Naive thymus-derived CD4-positive, alpha-beta T cell (primary cell): ENCODE measurements at regions not wholly inside any gene's neighbourhood (a gene's known extent, or its start where the extent isn't known, plus 50 kb on each side); places are given as distances from the start of the nearest gene placed in this dataset.
"Not testable (repeated sequence)": the region's sequence is repeated elsewhere in the genome, so short reads cannot be mapped to it uniquely, and the experiment has no call there.

Experiments used
- ATAC-seq: fragments of 150-1000 bp; cut with Tn5 transposase; 2 replicates; pipeline ENCODE4 v1.10.0; 2021; ENCODE audit warnings: mild to moderate bottlenecking, moderate library complexity
- CTCF ChIA-PET: fragments of 350-600 bp; sonication (Branson Sonifier 250); formaldehyde crosslinking; loops from one replicate; lab custom pipeline; 2021; ENCODE audit warnings: antibody characterized with exemption; lab: Charles Lee
- POLR2A ChIA-PET: fragments of 350-600 bp; sonication (Branson Sonifier 250); formaldehyde crosslinking; loops from one replicate; lab custom pipeline; 2021; ENCODE audit warnings: antibody characterized with exemption, inconsistent platforms; lab: Charles Lee
- DNase-seq, 9 donors: peaks; one replicate each; pipeline versions ENCODE4 v3.0.0 to v3.0.0-alpha.2; 2020 to 2022; ENCODE audit warnings: mixed read lengths in 1 of 9
- H3K27ac ChIP-seq: one replicate; pipeline ENCODE4 v1.7.0; 2013; ENCODE audit warnings: mild to moderate bottlenecking, low read depth, low read length, moderate library complexity
- H3K27me3 ChIP-seq, 2 donors: one replicate each; pipeline ENCODE4 v1.7.0; 2013; ENCODE audit warnings: low read length in 2 of 2, mild to moderate bottlenecking in 2 of 2, moderate library complexity in 2 of 2; ENCODE audit not compliant: control insufficient read depth in 2 of 2, insufficient read depth in 2 of 2
- H3K36me3 ChIP-seq, 3 experiments: 1 replicate in 2 of 3; 2 replicates in 1 of 3; pipeline ENCODE4 v1.7.0; 2013; ENCODE audit warnings: low read length in 3 of 3, mild to moderate bottlenecking in 3 of 3, moderate library complexity in 1 of 3; ENCODE audit not compliant: insufficient read depth in 3 of 3, control insufficient read depth in 2 of 3
- H3K4me1 ChIP-seq, 2 donors: one replicate each; pipeline ENCODE4 v1.7.0; 2013; ENCODE audit warnings: low read length in 2 of 2, mild to moderate bottlenecking in 2 of 2, moderate library complexity in 1 of 2; ENCODE audit not compliant: control insufficient read depth in 2 of 2, insufficient read depth in 2 of 2
- H3K4me3 ChIP-seq: 2 replicates; pipeline ENCODE4 v1.7.0; 2013; ENCODE audit warnings: mild to moderate bottlenecking, low read length
- H3K9me3 ChIP-seq, 3 experiments: 1 replicate in 2 of 3; 2 replicates in 1 of 3; pipeline ENCODE4 v1.7.0; 2013; ENCODE audit warnings: low read length in 3 of 3; ENCODE audit not compliant: control insufficient read depth in 2 of 3
- H3K27ac Mint-ChIP-seq, 9 donors: one replicate each; pipeline ENCODE4 v1.8.0; 2020 to 2022; ENCODE audit warnings: mixed read lengths in 9 of 9, mild to moderate bottlenecking in 8 of 9, moderate library complexity in 5 of 9, inconsistent platforms in 2 of 9
- H3K27me3 Mint-ChIP-seq, 5 donors: one replicate each; pipeline ENCODE4 v1.8.0; 2021 to 2022; ENCODE audit warnings: mixed read lengths in 5 of 5, mild to moderate bottlenecking in 1 of 5
- H3K36me3 Mint-ChIP-seq, 5 donors: one replicate each; pipeline ENCODE4 v1.8.0; 2020 to 2022; ENCODE audit warnings: mixed read lengths in 5 of 5, mild to moderate bottlenecking in 3 of 5, inconsistent platforms in 1 of 5
- H3K4me1 Mint-ChIP-seq, 7 donors: one replicate each; pipeline ENCODE4 v1.8.0; 2020 to 2022; ENCODE audit warnings: mixed read lengths in 7 of 7, mild to moderate bottlenecking in 3 of 7, inconsistent platforms in 1 of 7
- H3K4me3 Mint-ChIP-seq, 10 donors: one replicate each; pipeline ENCODE4 v1.8.0; 2020 to 2022; ENCODE audit warnings: mild to moderate bottlenecking in 10 of 10, mixed read lengths in 10 of 10, moderate library complexity in 6 of 10, inconsistent platforms in 2 of 10
- H3K9me3 Mint-ChIP-seq, 11 donors: one replicate each; pipeline ENCODE4 v1.8.0; 2020 to 2022; ENCODE audit warnings: mixed read lengths in 11 of 11, mild to moderate bottlenecking in 4 of 11, inconsistent platforms in 1 of 11, moderate library complexity in 1 of 11
- intact Hi-C, 2 donors: fragments of 100-400 bp; cut with micrococcal nuclease; formaldehyde crosslinking; loops; one replicate each; pipeline ENCODE4 v1.15.1; 2023

GRCh38 chr14:22203036-22203435, 386.0 kb downstream of the DAD1 start:
- intact Hi-C loops = loop anchor here in 1 of 2 donors (5.0 kb wide), 2 partner anchors 81 to 304 kb away; no protein-coding TSS in a partner anchor
- Mint-ChIP-seq H3K4me1 (peaks cover 0 to 20% (median 8%) of the 10 kb centered on the region in 7 donors), H3K27ac (peak overlapping the region in 2 of 9 donors; percentile 67 to 81), H3K27me3 (no peaks in the 10 kb centered on the region), H3K4me3 (peak overlapping the region; percentile 39 to 85 (median 74)), H3K36me3 (no peaks in the 10 kb centered on the region), H3K9me3 (peaks cover 0 to under 1% (median 0%) of the 10 kb centered on the region in 11 donors)
- Histone ChIP-seq H3K4me1 (no peaks in the 10 kb centered on the region), H3K27ac (no peak overlapping the region), H3K36me3 (no peaks in the 10 kb centered on the region), H3K4me3 (no peak overlapping the region), H3K27me3 (no peaks in the 10 kb centered on the region), H3K9me3 (no peaks in the 10 kb centered on the region)
- POLR2A ChIA-PET = interaction anchor here (0.6 kb wide), 1 partner anchor 307 kb away, joined by 7 read pairs; no protein-coding TSS in a partner anchor
- CTCF ChIA-PET = interaction anchor here (1.2 to 1.4 kb wide), 2 partner anchors 19 to 311 kb away, joined by 3 read pairs; no protein-coding TSS in a partner anchor
- no peak for DNase-seq
- no peak for ATAC-seq

GRCh38 chr14:22202313-22202712, 386.7 kb downstream of the DAD1 start:
- DNase-seq (no peak), ATAC-seq (no peak)
- H3K27ac ChIP-seq = no peak overlapping the region
- Mint-ChIP-seq H3K4me1 (peaks cover 0 to 18% (median 8%) of the 10 kb centered on the region in 7 donors), H3K36me3 (no peaks in the 10 kb centered on the region), H3K9me3 (peaks cover 0 to 4% (median 0%) of the 10 kb centered on the region in 11 donors), H3K27me3 (no peaks in the 10 kb centered on the region), H3K4me3 (peak overlapping the region; percentile 63 to 85 (median 76)), H3K27ac (peak overlapping the region in 8 of 9 donors; percentile 58 to 89 (median 82))
- ChIA-PET CTCF (interaction anchor here (0.8 to 1.4 kb wide), 3 partner anchors 19 to 336 kb away, joined by 3 read pairs; no protein-coding TSS in a partner anchor), POLR2A (interaction anchor here (1.0 kb wide), 1 partner anchor 354 kb away, joined by 3 read pairs; no protein-coding TSS in a partner anchor)
- intact Hi-C loops = loop anchor here in 1 of 2 donors (5.0 kb wide), 2 partner anchors 80 to 305 kb away; no protein-coding TSS in a partner anchor
- H3K4me3 ChIP-seq = no peak overlapping the region
- no peaks in the 10 kb centered on the region for H3K36me3 ChIP-seq
- H3K9me3 ChIP-seq = no peaks in the 10 kb centered on the region
- no peaks in the 10 kb centered on the region for H3K27me3 ChIP-seq
- H3K4me1 ChIP-seq = no peaks in the 10 kb centered on the region

GRCh38 chr14:22200977-22201605, 387.9 kb downstream of the DAD1 start:
- intact Hi-C loops = loop anchor here in 1 of 2 donors (1.0 to 5.0 kb wide), 5 partner anchors 33 to 369 kb away; no protein-coding TSS in a partner anchor

GRCh38 chr14:22200131-22200530, 388.9 kb downstream of the DAD1 start:
- intact Hi-C loops = loop anchor here in 1 of 2 donors (5.0 kb wide), 2 partner anchors 78 to 307 kb away; no protein-coding TSS in a partner anchor
- POLR2A ChIA-PET, DNase-seq, H3K27ac ChIP-seq, H3K27me3 ChIP-seq, H3K36me3 ChIP-seq, ATAC-seq, H3K4me3 Mint-ChIP-seq, H3K9me3 Mint-ChIP-seq, H3K27me3 Mint-ChIP-seq, H3K9me3 ChIP-seq, H3K4me1 ChIP-seq, CTCF ChIA-PET, H3K36me3 Mint-ChIP-seq, H3K4me3 ChIP-seq: not testable (repeated sequence)
- Mint-ChIP-seq H3K27ac (peak overlapping the region in 1 of 9 donors; percentile 25), H3K4me1 (peaks cover 0 to 17% (median 8%) of the 10 kb centered on the region in 7 donors)

More at GRCh38 chr14:22200977-22201605, 387.9 kb downstream of the DAD1 start:
- Histone ChIP-seq H3K36me3 (no peaks in the 10 kb centered on the region), H3K27me3 (no peaks in the 10 kb centered on the region), H3K4me1 (no peaks in the 10 kb centered on the region), H3K4me3 (no peak overlapping the region), H3K27ac (no peak overlapping the region), H3K9me3 (no peaks in the 10 kb centered on the region)
- POLR2A ChIA-PET = interaction anchor here (0.6 to 1.0 kb wide), 4 partner anchors 45 to 356 kb away, joined by 3 to 4 read pairs (median 4); no protein-coding TSS in a partner anchor
- Mint-ChIP-seq H3K4me3 (peak overlapping the region in 3 of 10 donors; percentile 25 to 63 (median 33)), H3K9me3 (peaks cover 0 to 4% (median 0%) of the 10 kb centered on the region in 11 donors), H3K4me1 (peaks cover 0 to 17% (median 8%) of the 10 kb centered on the region in 7 donors), H3K27me3 (no peaks in the 10 kb centered on the region), H3K36me3 (no peaks in the 10 kb centered on the region), H3K27ac (peak overlapping the region in 2 of 9 donors; percentile 54 to 75)
- peak in 6 of 9 donors; percentile 18 to 56 (median 37) for DNase-seq
- CTCF ChIA-PET = interaction anchor here (0.9 to 1.4 kb wide), 5 partner anchors 19 to 369 kb away, joined by 3 to 5 read pairs (median 3); no protein-coding TSS in a partner anchor
- peak; percentile 84 for ATAC-seq

- no peaks in the 10 kb centered on the region for H3K36me3 ChIP-seq
- peaks cover 0 to 4% (median 0%) of the 10 kb centered on the region in 11 donors for H3K9me3 Mint-ChIP-seq
- no peak overlapping the region for H3K4me3 Mint-ChIP-seq
- POLR2A ChIA-PET = no interaction called here
- no peak for ATAC-seq
- no peaks in the 10 kb centered on the region for H3K4me1 Mint-ChIP-seq
- intact Hi-C loops = no loop called here
- H3K27ac ChIP-seq = no peak overlapping the region
- no peak overlapping the region for H3K4me3 ChIP-seq
- no peak for DNase-seq
- H3K27me3 Mint-ChIP-seq = no peaks in the 10 kb centered on the region
- no peaks in the 10 kb centered on the region for H3K27me3 ChIP-seq
- no peaks in the 10 kb centered on the region for H3K4me1 ChIP-seq
- CTCF ChIA-PET = no interaction called here
- H3K36me3 Mint-ChIP-seq = no peaks in the 10 kb centered on the region
- no peaks in the 10 kb centered on the region for H3K9me3 ChIP-seq
- no peak overlapping the region for H3K27ac Mint-ChIP-seq
These were observed 394.4 kb downstream of the DAD1 start for GRCh38 chr14:22194664-22195063.

GRCh38 chr14:22190411-22191191, 398.4 kb downstream of the DAD1 start:
- CTCF ChIA-PET = no interaction called here
- Mint-ChIP-seq H3K4me3 (no peak overlapping the region), H3K9me3 (no peaks in the 10 kb centered on the region), H3K36me3 (no peaks in the 10 kb centered on the region), H3K4me1 (no peaks in the 10 kb centered on the region), H3K27me3 (no peaks in the 10 kb centered on the region), H3K27ac (no peak overlapping the region)
- Histone ChIP-seq H3K36me3 (no peaks in the 10 kb centered on the region), H3K27ac (no peak overlapping the region), H3K9me3 (no peaks in the 10 kb centered on the region), H3K27me3 (no peaks in the 10 kb centered on the region), H3K4me3 (no peak overlapping the region), H3K4me1 (no peaks in the 10 kb centered on the region)
- POLR2A ChIA-PET = no interaction called here
- intact Hi-C loops = no loop called here
- ATAC-seq = no peak
- no peak for DNase-seq
